Neural cell (in vitro differentiated cells): ENCODE measurements at regions not wholly inside any gene's neighbourhood (a gene's known extent, or its start where the extent isn't known, plus 50 kb on each side); places are given as distances from the start of the nearest gene placed in this dataset.

Experiments used
- CTCF ChIP-seq: fragments of 450-650 bp; IDR thresholded peaks from 2 replicates; pipeline ENCODE4 v1.5.1; 2014; ENCODE audit warnings: antibody characterized with exemption, mild to moderate bottlenecking, moderate library complexity; ENCODE audit not compliant: poor library complexity, severe bottlenecking
- EP300 ChIP-seq: fragments of 450-650 bp; conservative IDR thresholded peaks from 2 replicates; pipeline ENCODE4 v1.6.1; 2014; ENCODE audit warnings: antibody characterized with exemption, mild to moderate bottlenecking, moderate library complexity; ENCODE audit not compliant: poor library complexity, severe bottlenecking
- POLR2AphosphoS5 ChIP-seq: IDR thresholded peaks from 2 replicates; pipeline ENCODE4 v1.6.1; 2012
- TAF1 ChIP-seq: IDR thresholded peaks from 2 replicates; pipeline ENCODE4 v1.6.1; 2012; ENCODE audit warnings: low read depth

- TF ChIP-seq CTCF (no peak), TAF1 (no peak), POLR2AphosphoS5 (no peak), EP300 (no peak)
Observed at GRCh38 chr16:8257561-8257960, 332.8 kb downstream of the TMEM114 start.
